ENCODE measurements at regions not wholly inside any gene's neighbourhood (a gene's known extent, or its start where the extent isn't known, plus 50 kb on each side); places are given as distances from the start of the nearest gene placed in this dataset.

- no peak for TF ChIP-seq EZH2 (IDR thresholded peaks at IDR 0.05; ENCODE audit: insufficient read depth, poor library complexity, severe bottlenecking)
- no peak for TF ChIP-seq EZH2phosphoT487 (IDR thresholded peaks at IDR 0.05; ENCODE audit: insufficient read depth, low read depth)
Observed at GRCh38 chr6:166779963-166780683, 153.1 kb upstream of the RPS6KA2 start.
